LHCN-M2 (cell line): ENCODE measurements at regions not wholly inside any gene's neighbourhood (a gene's known extent, or its start where the extent isn't known, plus 50 kb on each side); places are given as distances from the start of the nearest gene placed in this dataset.
"Not testable (repeated sequence)": the region's sequence is repeated elsewhere in the genome, so short reads cannot be mapped to it uniquely, and the experiment has no call there.

Source experiments
- DNase-seq: peaks from one replicate; pipeline ENCODE4 v3.0.0-alpha.2; 2012; ENCODE audit warnings: low read depth

DNA sequence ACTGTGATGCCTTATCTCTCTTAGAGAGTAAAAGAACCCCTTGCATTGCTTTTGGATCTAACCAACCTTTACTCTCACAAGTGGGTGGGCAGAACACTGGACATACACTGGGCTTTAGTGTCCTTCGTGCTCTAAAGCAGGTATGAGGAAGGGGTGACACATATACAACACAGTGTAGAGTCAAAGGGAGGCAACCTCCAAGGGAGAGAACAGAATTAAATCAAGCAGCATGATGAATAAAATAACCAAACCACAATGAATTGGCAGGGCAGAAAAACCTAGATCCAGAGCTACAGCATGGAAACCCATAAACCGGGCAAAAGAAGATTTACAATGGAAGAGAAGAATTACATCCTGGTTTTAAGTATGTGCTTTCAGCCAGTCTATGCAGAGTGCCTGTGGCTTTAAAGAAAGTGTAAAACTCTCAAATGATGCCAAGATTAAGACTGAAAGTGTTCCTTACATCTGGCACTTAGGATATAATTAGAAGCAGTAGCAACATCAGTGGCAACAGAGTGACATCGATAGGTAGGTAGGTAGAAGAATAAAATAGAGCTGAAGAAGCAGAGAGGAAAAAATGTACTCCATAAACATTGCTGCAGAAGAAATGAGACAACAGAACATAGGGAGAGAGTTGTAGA is 191.7 kb upstream of the ZC3H15 start:
- DNase-seq: no peak

DNA sequence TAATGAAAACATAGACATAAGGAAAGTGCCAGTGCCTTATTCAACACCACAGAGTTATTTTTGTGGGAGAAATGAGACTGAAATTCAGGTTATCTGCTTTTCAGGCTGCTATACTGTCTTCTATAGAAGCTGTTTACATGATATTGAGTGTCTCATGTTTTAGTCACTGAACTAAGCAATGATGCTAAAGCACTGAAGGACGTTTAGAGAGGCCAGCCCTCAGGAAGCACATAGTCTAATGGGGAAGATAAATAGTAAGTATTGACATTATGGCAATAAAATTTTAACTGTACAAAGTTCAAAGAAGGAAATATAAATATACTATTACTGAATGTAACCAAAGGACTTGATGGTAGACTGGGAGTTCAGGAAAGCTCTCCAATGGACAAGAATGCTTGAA is 186.4 kb upstream of the ZC3H15 start:
- DNase-seq: no peak

DNA sequence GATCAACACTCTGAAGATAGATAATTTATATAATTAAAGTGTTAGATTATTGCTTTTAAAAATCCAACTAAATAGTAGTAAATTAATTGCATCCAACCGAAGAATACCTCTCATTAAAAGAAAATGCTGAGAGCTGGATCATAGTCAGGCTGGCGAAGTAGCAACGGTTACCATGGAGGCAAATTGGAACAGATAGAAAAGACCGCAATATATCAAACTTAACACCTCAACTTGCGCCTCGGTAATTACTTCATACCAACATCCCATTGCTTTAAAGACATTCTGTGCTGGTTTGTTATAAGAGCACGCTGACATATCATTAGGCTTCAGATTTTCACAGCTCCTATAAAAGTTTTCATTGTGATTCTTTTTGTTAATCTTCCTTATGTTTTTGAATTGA is 183.8 kb upstream of the ZC3H15 start:
- DNase-seq: no peak

DNA sequence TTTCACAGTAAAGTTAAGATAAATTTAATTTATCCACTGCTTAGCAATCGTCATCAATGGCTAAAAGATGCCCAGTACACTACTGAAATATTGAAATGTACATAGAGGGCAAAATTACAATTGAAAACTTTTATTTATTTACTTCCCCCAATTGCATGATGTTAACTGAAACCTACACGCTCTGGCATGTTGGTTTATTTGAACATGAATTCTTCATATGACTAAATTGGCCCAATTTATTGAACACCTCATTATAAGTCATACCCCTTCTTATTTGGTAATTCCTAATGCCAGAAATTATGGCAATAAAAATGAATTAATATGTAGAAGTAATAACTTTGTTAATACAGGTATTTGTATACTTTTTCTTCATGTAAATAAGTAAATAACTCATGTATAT is 183.0 kb upstream of the ZC3H15 start:
- DNase-seq: no peak

DNA sequence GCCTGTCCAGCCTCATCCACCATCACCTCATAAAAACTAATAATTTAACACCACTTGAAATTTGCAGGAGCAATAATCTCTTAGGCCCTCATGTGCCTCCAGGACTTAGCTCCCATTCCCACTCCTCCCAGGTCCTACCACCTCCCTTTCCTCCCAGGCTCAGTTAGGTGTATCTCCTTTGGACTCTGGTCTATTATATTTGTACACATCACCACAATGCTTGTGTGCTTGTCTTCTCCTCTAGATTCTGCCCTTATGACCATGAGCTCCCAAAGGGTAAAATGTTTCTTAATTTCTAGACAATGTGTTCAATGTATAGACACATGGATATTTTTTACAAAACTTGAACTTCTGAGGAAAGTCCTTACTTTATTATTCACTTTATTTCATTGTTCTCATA is 182.0 kb upstream of the ZC3H15 start:
- DNase-seq: no peak

DNA sequence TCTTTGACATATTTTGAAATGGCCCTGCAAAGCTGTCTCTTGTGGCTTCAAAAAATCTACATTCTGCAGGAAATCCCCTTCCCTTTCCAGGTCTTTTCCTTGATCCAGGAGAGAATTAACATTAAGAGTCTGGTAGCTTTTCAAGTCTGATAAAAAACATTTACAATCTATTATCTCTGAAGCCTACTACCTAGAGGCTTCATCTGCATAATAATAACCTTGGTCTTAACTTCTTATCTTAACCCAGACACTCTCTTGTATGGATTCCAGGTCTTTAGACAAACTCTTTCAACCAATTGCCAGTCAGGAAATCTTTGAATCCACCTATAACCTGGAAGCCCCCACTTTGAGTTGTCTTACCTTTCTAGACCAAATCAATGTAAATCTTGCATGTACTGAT is 179.3 kb upstream of the ZC3H15 start:
- DNase-seq: no peak

DNA sequence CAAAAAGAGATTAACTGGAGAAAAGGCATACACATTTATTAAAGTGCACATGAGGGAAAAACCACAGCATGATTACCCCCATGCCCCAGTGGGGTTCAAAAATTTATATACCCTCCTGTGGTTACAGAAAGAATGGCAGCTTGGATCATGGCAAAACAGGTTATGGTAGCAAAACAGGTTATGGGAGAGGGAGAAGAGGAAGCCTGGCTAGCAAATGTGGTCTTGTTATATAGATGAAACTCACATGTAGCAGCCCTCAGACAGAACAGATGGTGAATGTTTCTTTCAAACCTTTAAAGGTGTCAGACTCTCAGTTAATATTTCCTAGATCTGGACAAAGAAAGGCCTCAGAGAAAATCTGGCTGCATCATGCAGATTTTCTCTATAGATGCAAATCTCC is 178.2 kb upstream of the ZC3H15 start:
- peak; percentile 1 for DNase-seq

DNA sequence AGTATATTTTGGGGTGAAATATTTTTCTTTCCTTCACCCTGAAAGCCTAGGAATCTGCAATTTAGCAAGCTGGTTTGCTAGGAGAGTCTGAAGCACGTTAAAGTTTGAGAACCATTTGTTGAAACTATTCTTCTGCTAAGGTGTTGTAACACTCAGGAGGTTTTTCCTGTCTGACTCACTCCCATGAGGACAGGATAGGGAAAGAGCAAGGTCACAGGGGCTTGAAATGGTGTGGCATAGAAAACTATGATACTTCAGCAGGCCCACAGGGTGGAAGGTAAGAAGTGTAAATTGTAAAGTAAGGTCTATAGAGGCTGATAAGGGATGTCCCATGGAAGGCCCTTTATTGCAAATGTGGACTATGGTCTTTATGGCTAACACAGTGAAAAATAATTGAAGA is 177.7 kb upstream of the ZC3H15 start:
- DNase-seq: peak; percentile 27

DNA sequence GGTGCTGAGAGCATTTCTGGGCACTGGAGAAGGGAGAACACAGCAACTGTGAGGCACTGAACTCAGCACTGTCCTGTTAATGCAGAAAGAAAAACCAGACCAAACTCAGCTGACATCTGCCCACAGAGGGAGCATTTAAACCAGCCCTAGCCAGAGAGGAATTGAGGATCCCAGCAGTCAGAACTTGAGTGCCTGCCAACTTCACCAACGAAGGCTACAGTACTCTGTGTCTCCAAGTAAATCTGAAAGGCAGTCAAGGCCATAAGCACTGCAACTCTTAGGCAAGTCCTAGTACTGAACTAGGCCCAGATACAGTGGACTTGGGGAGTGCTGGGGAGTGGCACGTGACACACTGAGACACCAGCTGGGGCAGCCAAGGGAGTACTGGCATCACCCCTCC is 176.2 kb upstream of the ZC3H15 start:
- peak; percentile 39 for DNase-seq

DNA sequence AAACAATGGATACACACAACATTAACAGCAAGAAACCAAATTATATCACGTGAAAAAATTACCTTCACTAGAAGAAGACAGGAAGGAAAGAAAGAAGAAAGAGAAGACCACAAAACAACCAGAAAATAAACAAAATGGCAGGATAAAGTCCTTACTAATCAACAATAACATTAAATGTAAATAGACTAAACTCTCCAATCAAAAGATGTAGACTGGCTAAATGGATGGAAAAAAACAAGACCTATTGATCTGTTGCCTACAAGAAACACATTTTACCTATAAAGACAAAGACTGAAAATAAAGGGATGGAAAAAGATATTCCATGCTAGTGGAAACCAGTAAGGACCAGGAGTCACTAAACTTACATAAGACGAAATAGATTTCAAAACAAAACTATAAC is 167.0 kb upstream of the ZC3H15 start:
- no peak for DNase-seq

DNA sequence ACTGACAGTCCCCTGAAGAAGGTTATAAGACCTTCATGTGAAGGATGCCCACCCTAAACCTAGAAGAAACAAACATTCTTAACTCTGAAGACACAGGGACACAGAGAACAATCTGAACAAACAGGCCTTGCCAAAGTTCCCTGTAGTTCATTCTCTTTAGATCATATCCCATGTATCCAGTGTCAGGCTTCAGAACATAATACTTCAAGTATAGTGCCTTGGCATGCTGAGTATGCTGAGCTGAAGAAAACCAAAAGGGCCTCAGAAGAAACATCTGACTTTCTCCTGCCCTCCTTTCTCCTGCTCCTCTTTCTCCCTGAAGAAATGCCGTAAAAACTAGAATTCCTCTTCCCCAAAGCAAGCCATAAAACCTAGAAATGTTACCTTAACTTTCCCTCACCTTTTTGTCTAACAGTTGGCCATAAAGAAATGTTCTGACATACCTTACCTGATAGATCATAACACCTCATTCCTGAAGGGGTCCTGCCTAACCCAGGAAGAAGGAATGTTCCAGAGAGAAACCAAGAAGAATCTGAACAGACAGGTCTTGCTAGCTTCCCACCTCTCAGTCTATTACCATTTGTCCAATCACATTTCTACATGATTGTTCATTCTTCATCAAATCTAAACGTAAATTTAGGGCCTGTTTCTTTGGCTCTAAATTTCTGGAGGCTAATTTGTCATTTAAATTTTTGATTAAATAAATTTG is 160.1 kb upstream of the ZC3H15 start:
- no peak for DNase-seq

DNA sequence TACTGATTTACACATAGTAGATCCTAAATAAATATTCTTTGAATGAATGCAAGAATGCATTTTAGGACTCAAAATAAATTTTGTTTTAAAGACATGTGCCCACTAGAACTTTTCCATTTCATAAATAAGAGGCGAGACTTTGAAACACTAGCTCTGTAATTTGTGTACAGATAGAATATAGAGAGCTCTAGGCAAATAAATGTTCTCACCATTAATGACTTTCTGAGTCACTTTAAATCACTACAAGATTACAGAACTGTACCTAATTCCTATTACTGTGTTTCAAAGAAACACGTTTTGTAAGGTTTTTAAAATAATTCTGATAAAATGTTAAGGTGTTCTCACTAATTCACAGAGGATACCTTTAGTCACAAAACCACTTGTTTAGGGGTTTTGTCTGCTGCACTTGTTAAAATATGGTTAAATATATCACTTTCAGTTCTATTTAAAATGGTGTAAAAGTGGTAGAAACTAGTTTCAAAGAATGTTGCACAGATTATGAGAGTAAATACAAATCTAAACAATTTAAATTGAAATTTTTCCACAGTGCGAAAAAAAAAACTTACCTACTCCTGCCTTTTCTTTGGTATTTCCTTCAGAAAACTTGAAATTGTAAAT is 158.7 kb upstream of the ZC3H15 start:
- no peak for DNase-seq

DNA sequence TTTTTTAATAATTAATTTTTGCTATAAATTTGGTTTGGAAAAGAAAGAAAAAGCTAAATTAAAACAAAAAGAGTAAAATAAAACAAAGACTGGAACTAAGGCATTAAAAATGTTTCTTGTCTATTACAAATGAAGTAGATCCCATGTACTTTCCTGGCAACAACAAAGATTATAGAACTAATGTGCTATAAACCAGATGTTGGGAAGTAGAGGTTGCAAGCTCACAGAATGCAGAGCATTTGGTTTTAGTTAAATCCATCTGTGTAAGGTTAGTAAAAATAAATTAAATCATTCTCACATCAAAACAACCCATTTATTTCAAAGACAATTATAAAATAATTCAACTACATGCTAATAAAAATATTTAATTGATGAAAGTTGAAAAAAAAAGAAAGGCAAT is 157.2 kb upstream of the ZC3H15 start:
- no peak for DNase-seq

DNA sequence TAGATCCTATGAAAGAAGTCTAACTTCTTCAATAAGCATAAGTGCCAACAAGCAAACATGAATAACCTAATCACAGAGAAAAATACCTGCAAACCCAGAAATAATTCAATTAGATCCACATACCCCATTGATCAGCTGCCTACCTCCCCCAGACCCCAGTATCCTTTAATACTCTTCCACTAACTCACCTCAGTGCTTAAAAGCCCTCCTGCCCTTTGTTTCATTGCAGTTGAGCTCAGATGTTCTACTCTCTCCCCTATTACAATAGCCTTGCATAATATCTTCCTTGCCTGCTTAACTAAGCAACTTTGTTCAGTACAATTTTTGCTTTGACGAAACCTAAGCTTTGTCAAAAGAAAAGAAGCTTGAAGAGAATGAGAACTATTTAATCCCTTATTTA is 156.0 kb upstream of the ZC3H15 start:
- no peak for DNase-seq

DNA sequence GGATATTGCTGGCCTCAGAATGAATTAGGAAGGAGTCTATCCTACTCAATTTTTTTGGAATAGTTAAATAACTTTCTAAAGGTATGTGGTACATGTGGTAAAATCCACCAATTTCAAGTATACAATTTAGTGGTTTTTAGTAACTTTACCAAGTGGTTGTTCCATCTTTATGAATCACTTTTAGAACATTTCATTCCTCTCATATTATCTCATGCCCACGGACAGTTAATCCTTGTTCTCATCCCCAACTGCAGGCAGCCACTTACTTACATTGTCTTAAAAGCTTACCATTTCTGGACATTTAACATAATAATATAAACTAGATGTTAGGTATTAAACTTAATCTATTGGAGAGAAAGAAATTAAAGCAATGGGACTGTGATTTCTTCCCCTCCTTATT is 146.3 kb upstream of the ZC3H15 start:
- DNase-seq: peak; percentile 77

DNA sequence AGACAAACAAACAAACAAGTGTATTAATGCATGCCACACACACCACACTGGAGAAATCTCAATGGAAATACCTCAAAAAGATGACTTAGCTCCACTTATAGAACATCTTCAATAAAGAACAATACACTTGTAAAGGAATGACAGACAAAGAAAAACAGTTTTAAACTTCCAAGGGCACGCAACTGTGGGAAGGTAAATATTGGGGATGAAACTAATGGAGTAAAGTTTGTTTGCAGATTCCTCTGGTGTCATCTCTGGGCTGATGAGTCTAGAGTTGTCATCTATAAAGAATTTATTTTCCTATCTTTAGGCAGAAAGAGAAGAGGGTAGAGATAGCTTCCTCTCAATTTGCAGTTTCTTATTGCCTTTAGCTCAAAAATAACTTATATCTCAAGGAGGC is 144.0 kb upstream of the ZC3H15 start:
- no peak for DNase-seq

DNA sequence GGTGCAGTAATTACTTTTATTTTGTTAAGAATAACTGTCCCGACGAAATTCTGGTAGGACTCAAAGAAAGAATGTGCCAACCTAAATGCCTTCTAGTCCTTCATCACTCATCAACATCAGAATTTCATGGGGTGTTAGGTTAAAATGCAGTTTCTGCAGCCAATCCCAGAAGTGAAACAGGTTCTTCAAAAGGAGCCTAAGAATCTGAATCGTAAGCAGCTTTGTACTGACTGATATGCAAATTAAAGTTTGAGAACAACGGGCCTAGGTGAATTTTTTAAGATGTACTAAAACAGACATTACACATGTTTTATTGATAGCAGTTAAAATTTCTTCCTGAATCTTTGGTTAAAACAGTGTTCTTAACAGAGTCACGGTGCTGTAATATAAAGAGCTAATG is 140.3 kb upstream of the ZC3H15 start:
- no peak for DNase-seq

DNA sequence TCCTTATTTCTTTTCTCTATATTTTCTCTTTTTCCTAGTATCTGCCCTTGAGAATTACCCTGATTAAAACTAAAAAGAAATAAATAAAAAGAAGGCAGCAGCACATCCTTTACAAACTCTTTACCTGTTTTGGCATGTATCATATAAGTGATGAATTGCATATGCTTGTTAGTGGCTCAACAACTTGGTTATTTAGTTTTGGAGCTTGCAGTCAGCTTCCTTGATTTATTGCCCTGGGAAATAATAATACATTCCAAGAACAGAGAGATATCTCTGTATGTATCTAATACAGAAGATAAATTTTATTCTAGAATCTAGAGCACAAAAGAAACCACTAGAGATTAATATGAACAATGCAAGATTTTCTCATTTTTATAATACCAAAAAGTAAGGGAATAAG is 139.8 kb upstream of the ZC3H15 start:
- no peak for DNase-seq

DNA sequence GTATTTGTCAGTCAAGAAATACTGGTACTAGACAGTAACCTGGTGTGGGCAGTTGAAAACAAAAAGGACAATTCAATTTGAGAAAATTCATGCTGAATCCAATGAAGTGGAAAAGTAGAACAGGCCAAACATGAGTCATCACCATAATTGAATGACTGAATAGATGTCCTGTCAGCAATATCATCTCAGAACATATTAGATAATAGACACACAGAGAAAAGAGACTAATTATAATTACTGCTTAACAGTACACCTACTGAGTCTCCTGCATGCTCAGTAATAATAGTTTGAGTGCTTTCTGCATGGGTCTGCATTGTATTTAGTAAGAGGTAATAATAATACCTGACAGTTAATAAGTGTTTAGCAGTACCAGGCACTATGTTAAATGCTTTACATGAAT is 138.6 kb upstream of the ZC3H15 start:
- DNase-seq: peak; percentile 39

DNA sequence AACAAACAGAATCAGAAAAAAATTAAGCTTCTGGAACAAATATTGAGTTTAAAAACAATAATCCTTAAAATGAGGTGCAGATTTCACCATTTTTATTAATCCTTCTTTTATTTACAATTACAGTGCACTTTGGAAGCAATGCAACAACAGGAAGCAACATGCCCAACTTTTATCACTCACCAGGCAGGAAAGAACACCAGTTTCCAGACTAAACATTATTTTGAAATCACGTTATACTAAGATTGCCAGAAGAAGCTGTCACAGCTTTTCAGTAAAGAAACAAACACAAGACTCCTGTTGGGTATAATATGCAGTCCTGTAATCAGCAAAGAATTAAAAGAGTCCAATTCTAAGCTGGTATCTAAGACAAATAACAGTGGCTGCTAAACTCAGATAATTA is 137.9 kb upstream of the ZC3H15 start:
- peak; percentile 11 for DNase-seq

DNA sequence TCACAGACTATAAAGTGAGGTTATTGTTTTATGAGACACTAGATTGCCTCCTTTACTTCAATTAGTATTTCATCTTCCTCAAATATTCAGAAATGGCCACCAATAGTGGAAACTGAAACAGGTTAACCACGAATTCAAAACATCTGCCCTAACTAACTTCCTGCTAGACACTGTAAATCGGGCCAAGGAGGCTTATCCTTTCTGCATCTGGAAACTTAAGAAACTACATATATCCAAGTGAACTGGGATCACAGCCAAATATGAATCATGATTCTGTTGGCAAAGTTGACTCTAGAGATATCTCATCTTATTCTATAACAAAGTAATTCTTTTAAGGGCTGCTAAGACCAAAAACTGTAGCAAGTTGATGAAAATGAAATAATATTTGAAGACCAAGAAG is 136.6 kb upstream of the ZC3H15 start:
- peak; percentile 86 for DNase-seq

DNA sequence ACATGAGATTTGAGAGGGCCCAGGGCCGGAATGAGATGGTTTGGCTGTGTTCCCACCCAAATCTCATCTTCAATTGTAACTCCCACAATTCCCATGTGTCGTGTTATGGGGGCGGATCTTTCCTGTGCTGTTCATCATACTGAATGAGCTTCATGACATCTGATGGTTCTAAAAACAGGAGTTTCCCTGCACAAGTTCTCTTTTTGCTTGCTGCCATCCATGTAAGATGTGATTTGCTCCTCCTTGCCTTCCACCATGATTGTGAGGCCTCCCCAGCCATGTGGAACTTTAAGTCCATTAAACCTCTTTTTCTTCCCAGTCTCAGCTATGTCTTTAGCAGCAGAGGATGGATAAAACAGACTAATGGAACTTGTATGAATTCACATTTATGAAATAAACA is 131.9 kb upstream of the ZC3H15 start:
- DNase-seq: not testable (repeated sequence)

DNA sequence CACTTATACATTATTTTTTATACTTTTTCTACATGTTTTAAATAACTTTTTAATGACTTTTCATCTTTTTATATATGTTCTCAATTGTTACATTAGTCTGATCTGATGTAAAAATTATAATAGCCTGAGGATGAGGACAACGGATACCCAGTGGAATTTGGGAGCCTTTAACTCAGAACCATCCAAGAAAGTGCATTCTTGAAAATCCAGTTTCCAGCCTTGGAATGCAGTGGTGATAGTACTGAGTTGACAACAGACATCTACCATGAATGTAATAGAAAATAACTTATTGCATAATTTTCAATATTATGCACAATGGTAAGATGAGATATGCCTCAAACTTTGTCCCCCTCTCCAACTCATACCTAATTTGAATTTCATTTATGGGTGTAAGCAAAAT is 120.7 kb upstream of the ZC3H15 start:
- no peak for DNase-seq
